ENCODE measurements at regions not wholly inside any gene's neighbourhood (a gene's known extent, or its start where the extent isn't known, plus 50 kb on each side); places are given as distances from the start of the nearest gene placed in this dataset.

GRCh38 chr3:76010252-76010651 lies 224.9 kb upstream of the ZNF717 start:
- DNase-seq (ENCODE audit: low read depth in 3 of 3) = no peak

- no peak for DNase-seq (ENCODE audit: low read depth in 3 of 3)
Measured at GRCh38 chr3:76011121-76011520, 225.8 kb upstream of the ZNF717 start.

- no peak for DNase-seq (ENCODE audit: low read depth in 3 of 3)
Measured at GRCh38 chr3:76015496-76015895, 230.1 kb upstream of the ZNF717 start.

GRCh38 chr3:76016111-76016510 lies 230.8 kb upstream of the ZNF717 start:
- DNase-seq (ENCODE audit: low read depth in 3 of 3) = no peak

GRCh38 chr3:76016769-76017439 lies 231.6 kb upstream of the ZNF717 start:
- DNase-seq (ENCODE audit: low read depth in 3 of 3) = no peak

- no peak for DNase-seq (ENCODE audit: low read depth in 3 of 3)
Measured at GRCh38 chr3:76021376-76021775, 236.0 kb upstream of the ZNF717 start.

- no peak for DNase-seq (ENCODE audit: low read depth in 3 of 3)
Measured at GRCh38 chr3:76024640-76025039, 239.3 kb upstream of the ZNF717 start.

- DNase-seq (ENCODE audit: low read depth in 3 of 3) = no peak
Measured at GRCh38 chr3:76025561-76025960, 240.2 kb upstream of the ZNF717 start.

- no peak for DNase-seq (ENCODE audit: low read depth in 3 of 3)
Measured at GRCh38 chr3:76026379-76026778, 241.0 kb upstream of the ZNF717 start.

- no peak for DNase-seq (ENCODE audit: low read depth in 3 of 3)
Measured at GRCh38 chr3:76028774-76029173, 243.4 kb upstream of the ZNF717 start.

GRCh38 chr3:76034649-76035048 lies 249.3 kb upstream of the ZNF717 start:
- DNase-seq (ENCODE audit: low read depth in 3 of 3) = no peak

- no peak for DNase-seq (ENCODE audit: low read depth in 3 of 3)
Measured at GRCh38 chr3:76035117-76035516, 249.8 kb upstream of the ZNF717 start.

- no peak for DNase-seq (ENCODE audit: low read depth in 3 of 3)
Measured at GRCh38 chr3:76038949-76039348, 253.6 kb upstream of the ZNF717 start.

GRCh38 chr3:76039431-76039830 lies 254.1 kb upstream of the ZNF717 start:
- DNase-seq (ENCODE audit: low read depth in 3 of 3) = no peak

GRCh38 chr3:76040946-76041345 lies 255.6 kb upstream of the ZNF717 start:
- no peak for DNase-seq (ENCODE audit: low read depth in 3 of 3)

- no peak for DNase-seq (ENCODE audit: low read depth in 3 of 3)
Measured at GRCh38 chr3:76043746-76044145, 258.4 kb upstream of the ZNF717 start.

GRCh38 chr3:76044601-76045600 lies 259.6 kb upstream of the ZNF717 start:
- DNase-seq (ENCODE audit: low read depth in 3 of 3) = peak in 1 of 3 experiments; percentile 2

- DNase-seq (ENCODE audit: low read depth in 3 of 3) = no peak
Measured at GRCh38 chr3:76047368-76047767, 262.0 kb upstream of the ZNF717 start.

- DNase-seq (ENCODE audit: low read depth in 3 of 3) = no peak
Measured at GRCh38 chr3:76049776-76050175, 264.4 kb upstream of the ZNF717 start.

GRCh38 chr3:76051145-76051544 lies 265.8 kb upstream of the ZNF717 start:
- no peak for DNase-seq (ENCODE audit: low read depth in 3 of 3)

GRCh38 chr3:76054404-76054803 lies 269.1 kb upstream of the ZNF717 start:
- DNase-seq (ENCODE audit: low read depth in 3 of 3) = no peak

- DNase-seq (ENCODE audit: low read depth in 3 of 3) = no peak
Measured at GRCh38 chr3:76061654-76062053, 276.3 kb upstream of the ZNF717 start.

GRCh38 chr3:76063019-76063418 lies 277.7 kb upstream of the ZNF717 start:
- no peak for DNase-seq (ENCODE audit: low read depth in 3 of 3)
